GM18909 (cell line): ENCODE measurements at regions not wholly inside any gene's neighbourhood (a gene's known extent, or its start where the extent isn't known, plus 50 kb on each side); places are given as distances from the start of the nearest gene placed in this dataset.

ENCODE experiments used
- ATAC-seq: cut with Tn5 transposase; IDR thresholded peaks from one replicate; pipeline ENCODE4 v1.9.1; 2021; ENCODE audit warnings: mild to moderate bottlenecking; ENCODE audit not compliant: unreplicated experiment, poor library complexity

GRCh38 chr3:154507727-154508126 lies 77.7 kb upstream of the GPR149 start:
- ATAC-seq = no peak

- ATAC-seq = no peak
Measured at GRCh38 chr3:154496978-154497377, 67.0 kb upstream of the GPR149 start.

- no peak for ATAC-seq
Measured at GRCh38 chr3:154496540-154496939, 66.5 kb upstream of the GPR149 start.

- no peak for ATAC-seq
Measured at GRCh38 chr3:154486949-154487348, 57.0 kb upstream of the GPR149 start.

GRCh38 chr3:154482507-154482906 lies 52.5 kb upstream of the GPR149 start:
- no peak for ATAC-seq

- no peak for ATAC-seq
Measured at GRCh38 chr3:154480033-154480432, 50.0 kb upstream of the GPR149 start.
